DND-41 (cell line): ENCODE measurements at regions not wholly inside any gene's neighbourhood (a gene's known extent, or its start where the extent isn't known, plus 50 kb on each side); places are given as distances from the start of the nearest gene placed in this dataset.

Experiments used
- EZH2 ChIP-seq: IDR thresholded peaks from 3 replicates; pipeline ENCODE4 v1.6.1; 2012; ENCODE audit warnings: borderline replicate concordance, low read depth, mild to moderate bottlenecking, moderate library complexity, low read length, inconsistent platforms; ENCODE audit not compliant: severe bottlenecking
- TF ChIP-seq, protein P1 (sequence below): IDR thresholded peaks from 2 replicates; pipeline ENCODE4 v1.5.1; 2012; ENCODE audit warnings: borderline replicate concordance, low read length, moderate library complexity, mild to moderate bottlenecking; ENCODE audit not compliant: poor library complexity, severe bottlenecking; ENCODE audit errors: extremely low read depth

DNA sequence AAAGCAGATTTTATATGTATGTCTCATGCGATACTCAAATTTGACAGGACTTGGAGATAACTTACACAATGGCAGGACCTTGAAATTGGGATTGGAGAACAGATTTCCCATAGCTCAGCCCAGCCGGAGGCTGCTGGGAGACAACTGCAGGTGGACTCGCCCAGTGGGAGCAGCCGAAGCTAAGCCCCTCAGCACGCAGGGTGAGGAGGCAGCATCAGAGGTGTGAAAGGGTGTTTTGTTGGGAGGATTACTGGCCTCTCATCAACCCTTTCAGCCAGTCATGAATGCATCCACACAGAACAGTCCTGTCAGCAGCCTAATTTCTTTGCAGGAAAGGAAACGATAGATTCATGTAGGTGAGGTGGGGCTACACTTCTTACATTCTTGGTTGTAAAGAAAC lies 110.4 kb upstream of the DYNAP start:
- TF ChIP-seq, protein P1, sequence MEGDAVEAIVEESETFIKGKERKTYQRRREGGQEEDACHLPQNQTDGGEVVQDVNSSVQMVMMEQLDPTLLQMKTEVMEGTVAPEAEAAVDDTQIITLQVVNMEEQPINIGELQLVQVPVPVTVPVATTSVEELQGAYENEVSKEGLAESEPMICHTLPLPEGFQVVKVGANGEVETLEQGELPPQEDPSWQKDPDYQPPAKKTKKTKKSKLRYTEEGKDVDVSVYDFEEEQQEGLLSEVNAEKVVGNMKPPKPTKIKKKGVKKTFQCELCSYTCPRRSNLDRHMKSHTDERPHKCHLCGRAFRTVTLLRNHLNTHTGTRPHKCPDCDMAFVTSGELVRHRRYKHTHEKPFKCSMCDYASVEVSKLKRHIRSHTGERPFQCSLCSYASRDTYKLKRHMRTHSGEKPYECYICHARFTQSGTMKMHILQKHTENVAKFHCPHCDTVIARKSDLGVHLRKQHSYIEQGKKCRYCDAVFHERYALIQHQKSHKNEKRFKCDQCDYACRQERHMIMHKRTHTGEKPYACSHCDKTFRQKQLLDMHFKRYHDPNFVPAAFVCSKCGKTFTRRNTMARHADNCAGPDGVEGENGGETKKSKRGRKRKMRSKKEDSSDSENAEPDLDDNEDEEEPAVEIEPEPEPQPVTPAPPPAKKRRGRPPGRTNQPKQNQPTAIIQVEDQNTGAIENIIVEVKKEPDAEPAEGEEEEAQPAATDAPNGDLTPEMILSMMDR: no peak
- TF ChIP-seq EZH2: no peak
